ENCODE measurements at regions not wholly inside any gene's neighbourhood (a gene's known extent, or its start where the extent isn't known, plus 50 kb on each side); places are given as distances from the start of the nearest gene placed in this dataset.
"Not testable (repeated sequence)": the region's sequence is repeated elsewhere in the genome, so short reads cannot be mapped to it uniquely, and the experiment has no call there.

DNA sequence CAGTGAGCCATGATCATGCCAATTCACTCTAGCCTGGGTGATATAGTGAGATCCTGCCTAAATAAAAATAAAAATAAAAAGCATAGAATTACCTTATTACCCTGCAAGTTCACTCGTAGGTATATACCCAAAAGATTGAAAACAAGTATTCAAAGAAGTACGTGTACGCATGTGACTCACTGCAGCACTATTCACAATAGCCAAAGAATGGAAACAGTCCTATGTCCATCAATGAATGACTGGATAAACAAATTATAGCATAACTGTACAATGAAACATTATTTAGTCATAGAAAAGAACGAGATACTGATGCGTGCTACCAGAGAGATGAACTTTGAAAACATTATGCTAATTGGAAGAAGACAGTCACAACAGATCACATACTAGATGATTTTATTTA is 204.6 kb upstream of the DIAPH2 start:
- Histone ChIP-seq H3K27ac (no peak overlapping the region), H3K4me1 (peaks cover 0 to 2% (median 0%) of the 10 kb centered on the region in 4 donors), H3K27me3 (no peaks in the 10 kb centered on the region), H3K4me3 (no peak overlapping the region), H3K36me3 (no peaks in the 10 kb centered on the region), H3K9me3 (no peaks in the 10 kb centered on the region)
- TF ChIP-seq EP300 (IDR thresholded peaks at IDR 0.05; ENCODE audit: low read depth) (no peak), POLR2AphosphoS5 (IDR thresholded peaks at IDR 0.05) (no peak), POLR2A (IDR thresholded peaks at IDR 0.05) (no peak)
- TF ChIP-seq, protein P1, sequence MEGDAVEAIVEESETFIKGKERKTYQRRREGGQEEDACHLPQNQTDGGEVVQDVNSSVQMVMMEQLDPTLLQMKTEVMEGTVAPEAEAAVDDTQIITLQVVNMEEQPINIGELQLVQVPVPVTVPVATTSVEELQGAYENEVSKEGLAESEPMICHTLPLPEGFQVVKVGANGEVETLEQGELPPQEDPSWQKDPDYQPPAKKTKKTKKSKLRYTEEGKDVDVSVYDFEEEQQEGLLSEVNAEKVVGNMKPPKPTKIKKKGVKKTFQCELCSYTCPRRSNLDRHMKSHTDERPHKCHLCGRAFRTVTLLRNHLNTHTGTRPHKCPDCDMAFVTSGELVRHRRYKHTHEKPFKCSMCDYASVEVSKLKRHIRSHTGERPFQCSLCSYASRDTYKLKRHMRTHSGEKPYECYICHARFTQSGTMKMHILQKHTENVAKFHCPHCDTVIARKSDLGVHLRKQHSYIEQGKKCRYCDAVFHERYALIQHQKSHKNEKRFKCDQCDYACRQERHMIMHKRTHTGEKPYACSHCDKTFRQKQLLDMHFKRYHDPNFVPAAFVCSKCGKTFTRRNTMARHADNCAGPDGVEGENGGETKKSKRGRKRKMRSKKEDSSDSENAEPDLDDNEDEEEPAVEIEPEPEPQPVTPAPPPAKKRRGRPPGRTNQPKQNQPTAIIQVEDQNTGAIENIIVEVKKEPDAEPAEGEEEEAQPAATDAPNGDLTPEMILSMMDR (IDR thresholded peaks at IDR 0.05): no peak
- 47 to 90% methylated on average over 2 to 5 of the region's 5 CpGs for WGBS, 2 donors (ENCODE audit: low coverage in 1 of 2)
- in situ Hi-C loops (cut with MboI; ENCODE audit: low pct_ligation_motif_present in 1 of 4, low pct_unique_long_range_greater_than_20kb in 1 of 4, low sequenced_read_pairs in 3 of 4) (no loop called here), intact Hi-C loops (cut with DNase I; ENCODE audit: low total_unique reads) (no loop called here)
- DNase-seq: no peak

DNA sequence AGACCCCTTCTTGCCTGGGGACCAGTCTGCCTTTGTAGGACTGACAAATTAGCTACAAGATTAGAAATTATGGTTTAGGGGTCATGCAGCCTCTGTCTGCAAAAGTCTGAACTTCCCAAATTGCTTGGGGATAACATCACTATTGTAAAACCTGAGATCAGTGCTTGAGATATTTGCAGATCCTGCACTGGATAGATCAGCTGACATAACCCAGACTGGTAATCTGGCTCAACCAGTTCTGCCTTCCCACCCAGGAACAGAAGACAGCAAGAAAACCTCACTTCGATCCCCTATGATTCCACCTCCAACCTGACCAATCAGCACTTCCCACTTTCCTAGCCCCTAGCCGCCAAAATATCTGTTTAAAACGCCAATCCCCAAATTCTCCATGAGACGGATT is 202.8 kb upstream of the DIAPH2 start:
- 85% methylated on average over 4 of the region's 4 CpGs; no CpG with 5 or more reads in 1 of the 2 donors for WGBS, 2 donors (ENCODE audit: low coverage in 1 of 2)
- in situ Hi-C loops (cut with MboI; ENCODE audit: low pct_ligation_motif_present in 1 of 4, low pct_unique_long_range_greater_than_20kb in 1 of 4, low sequenced_read_pairs in 3 of 4) (no loop called here), intact Hi-C loops (cut with DNase I; ENCODE audit: low total_unique reads) (no loop called here)
- H3K27me3 ChIP-seq: no peaks in the 10 kb centered on the region
- DNase-seq: no peak
- H3K9me3 ChIP-seq: no peaks in the 10 kb centered on the region
- H3K36me3 ChIP-seq: no peaks in the 10 kb centered on the region
- no peaks in the 10 kb centered on the region for H3K4me1 ChIP-seq
- H3K4me3 ChIP-seq: no peak overlapping the region
- TF ChIP-seq, protein P1 (IDR thresholded peaks at IDR 0.05): no peak
- H3K27ac ChIP-seq: no peak overlapping the region

DNA sequence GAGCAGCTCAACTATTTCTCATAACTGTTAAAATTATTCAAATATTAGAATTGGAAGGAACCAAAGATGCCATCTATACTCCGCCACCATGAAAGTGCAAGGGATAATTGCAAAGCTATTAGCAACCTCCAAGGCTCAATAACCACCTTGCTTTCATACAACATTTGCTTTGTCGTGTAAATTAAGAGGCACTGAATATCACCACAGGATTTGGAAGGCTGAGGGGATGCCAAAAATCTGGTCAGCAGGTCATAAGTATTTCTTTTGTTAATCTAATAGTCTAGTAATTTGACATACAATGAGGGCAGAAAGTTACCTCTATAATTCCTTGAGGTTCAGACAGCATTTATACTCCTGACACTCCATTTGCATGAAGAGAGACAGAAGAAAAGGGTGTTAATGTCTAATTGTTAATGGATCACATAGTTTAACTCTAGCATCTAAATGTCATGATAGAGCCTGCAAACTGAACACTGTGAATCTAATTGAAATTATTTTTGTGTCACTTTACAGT is 200.9 kb upstream of the DIAPH2 start:
- intact Hi-C loops (cut with DNase I; ENCODE audit: low total_unique reads): no loop called here
- Histone ChIP-seq H3K27me3 (no peaks in the 10 kb centered on the region), H3K36me3 (no peaks in the 10 kb centered on the region), H3K27ac (no peak overlapping the region), H3K9me3 (no peaks in the 10 kb centered on the region), H3K4me3 (no peak overlapping the region), H3K4me1 (no peaks in the 10 kb centered on the region)
- DNase-seq: no peak
- in situ Hi-C loops (cut with MboI; ENCODE audit: low pct_ligation_motif_present in 1 of 4, low pct_unique_long_range_greater_than_20kb in 1 of 4, low sequenced_read_pairs in 3 of 4): no loop called here
- WGBS, 2 donors (ENCODE audit: low coverage in 1 of 2): 74% methylated on average over 2 of the region's 2 CpGs; no CpG with 5 or more reads in 1 of the 2 donors
- TF ChIP-seq POLR2A (IDR thresholded peaks at IDR 0.05): no peak
- no peak for TF ChIP-seq POLR2AphosphoS5 (IDR thresholded peaks at IDR 0.05)
- TF ChIP-seq, protein P1 (IDR thresholded peaks at IDR 0.05): no peak
- TF ChIP-seq EP300 (IDR thresholded peaks at IDR 0.05; ENCODE audit: low read depth): no peak

DNA sequence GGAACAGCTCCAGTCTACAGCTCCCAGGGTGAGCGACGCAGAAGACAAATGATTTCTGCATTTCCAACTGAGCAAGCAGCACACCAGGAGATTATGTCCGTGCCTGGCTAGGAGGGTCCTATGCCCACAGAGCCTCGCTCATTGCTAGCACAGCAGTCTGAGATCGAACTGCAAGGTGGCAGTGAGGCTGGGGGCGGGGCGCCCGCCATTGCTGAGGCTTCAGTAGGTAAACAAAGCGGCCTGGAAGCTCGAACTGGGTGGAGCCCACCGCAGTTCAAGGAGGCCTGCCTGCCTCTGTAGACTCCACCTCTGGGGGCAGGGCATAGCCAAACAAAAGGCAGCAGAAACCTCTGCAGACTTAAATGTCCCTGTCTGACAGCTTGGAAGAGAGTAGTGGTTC is 198.0 kb upstream of the DIAPH2 start:
- DNase-seq; in situ Hi-C loops (cut with MboI; ENCODE audit: low pct_ligation_motif_present in 1 of 4, low pct_unique_long_range_greater_than_20kb in 1 of 4, low sequenced_read_pairs in 3 of 4); H3K9me3 ChIP-seq; H3K4me1 ChIP-seq; H3K27ac ChIP-seq; H3K4me3 ChIP-seq; H3K27me3 ChIP-seq; H3K36me3 ChIP-seq; intact Hi-C loops (cut with DNase I; ENCODE audit: low total_unique reads): not testable (repeated sequence)
- WGBS, 2 donors (ENCODE audit: low coverage in 1 of 2): 87% methylated on average over 11 of the region's 11 CpGs; no CpG with 5 or more reads in 1 of the 2 donors

DNA sequence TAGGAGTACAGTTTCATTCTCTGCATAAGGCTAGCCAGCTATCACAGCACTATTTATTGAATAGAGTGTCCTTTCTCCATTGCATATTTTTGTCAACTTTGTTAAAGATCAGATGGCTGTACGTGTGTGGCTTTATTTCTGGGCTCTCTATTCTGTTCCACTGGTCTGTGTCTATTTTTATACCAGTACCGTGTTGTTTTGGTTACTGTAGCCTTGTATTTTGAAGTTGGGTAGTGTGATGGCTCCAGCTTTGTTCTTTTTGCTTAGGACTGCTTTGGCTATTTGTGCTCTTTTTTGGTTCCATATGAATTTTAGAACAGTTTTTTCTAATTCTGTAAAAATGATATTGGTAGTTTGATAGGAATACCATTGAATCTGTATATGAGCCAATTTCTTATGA is 182.1 kb upstream of the DIAPH2 start:
- no peaks in the 10 kb centered on the region for H3K9me3 ChIP-seq
- no peak overlapping the region for H3K4me3 ChIP-seq
- H3K27me3 ChIP-seq: no peaks in the 10 kb centered on the region
- 47 to 60% methylated on average over 1 to 2 of the region's 2 CpGs for WGBS, 2 donors (ENCODE audit: low coverage in 1 of 2)
- in situ Hi-C loops (cut with MboI; ENCODE audit: low pct_ligation_motif_present in 1 of 4, low pct_unique_long_range_greater_than_20kb in 1 of 4, low sequenced_read_pairs in 3 of 4) (no loop called here), intact Hi-C loops (cut with DNase I; ENCODE audit: low total_unique reads) (no loop called here)
- DNase-seq: no peak
- H3K36me3 ChIP-seq: no peaks in the 10 kb centered on the region
- H3K27ac ChIP-seq: no peak overlapping the region
- H3K4me1 ChIP-seq: no peaks in the 10 kb centered on the region
- TF ChIP-seq POLR2AphosphoS5 (IDR thresholded peaks at IDR 0.05) (no peak), POLR2A (IDR thresholded peaks at IDR 0.05) (no peak), EP300 (IDR thresholded peaks at IDR 0.05; ENCODE audit: low read depth) (no peak)
- TF ChIP-seq, protein P1 (IDR thresholded peaks at IDR 0.05): no peak

DNA sequence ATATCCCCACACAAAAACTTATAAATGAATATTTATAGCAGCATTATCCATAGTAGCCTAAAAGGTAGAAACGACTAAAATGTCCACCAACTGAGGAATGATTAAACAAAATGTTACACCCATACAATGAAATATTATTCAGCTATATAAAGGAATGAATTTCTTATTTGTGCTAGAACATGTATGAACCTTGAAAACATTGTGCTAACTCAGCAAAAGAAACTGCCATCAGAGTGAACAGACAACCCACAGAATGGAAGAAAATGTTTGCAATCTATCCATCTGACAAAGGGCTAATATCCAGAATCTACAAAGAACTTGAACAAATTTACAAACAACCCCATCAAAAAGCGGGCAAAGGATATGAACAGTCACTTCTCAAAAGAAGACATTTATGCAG is 155.3 kb upstream of the DIAPH2 start:
- in situ Hi-C loops (cut with MboI; ENCODE audit: low pct_ligation_motif_present in 1 of 4, low pct_unique_long_range_greater_than_20kb in 1 of 4, low sequenced_read_pairs in 3 of 4); H3K4me1 ChIP-seq; H3K36me3 ChIP-seq; intact Hi-C loops (cut with DNase I; ENCODE audit: low total_unique reads); DNase-seq; H3K4me3 ChIP-seq; H3K9me3 ChIP-seq; H3K27me3 ChIP-seq; H3K27ac ChIP-seq: not testable (repeated sequence)
- WGBS, 2 donors (ENCODE audit: low coverage in 1 of 2): 69 to 70% methylated on average over 2 of the region's 2 CpGs

Data from transverse colon (tissue), 4 donors.